CD4-positive, alpha-beta T cell treated with Interleukin-15 for 4 hours (primary cell): ENCODE measurements at regions not wholly inside any gene's neighbourhood (a gene's known extent, or its start where the extent isn't known, plus 50 kb on each side); places are given as distances from the start of the nearest gene placed in this dataset.
"Not testable (repeated sequence)": the region's sequence is repeated elsewhere in the genome, so short reads cannot be mapped to it uniquely, and the experiment has no call there.

Experiments
- DNase-seq: peaks from one replicate; pipeline ENCODE4 v3.0.0-alpha.2; 2020; ENCODE audit warnings: low spot score

DNA sequence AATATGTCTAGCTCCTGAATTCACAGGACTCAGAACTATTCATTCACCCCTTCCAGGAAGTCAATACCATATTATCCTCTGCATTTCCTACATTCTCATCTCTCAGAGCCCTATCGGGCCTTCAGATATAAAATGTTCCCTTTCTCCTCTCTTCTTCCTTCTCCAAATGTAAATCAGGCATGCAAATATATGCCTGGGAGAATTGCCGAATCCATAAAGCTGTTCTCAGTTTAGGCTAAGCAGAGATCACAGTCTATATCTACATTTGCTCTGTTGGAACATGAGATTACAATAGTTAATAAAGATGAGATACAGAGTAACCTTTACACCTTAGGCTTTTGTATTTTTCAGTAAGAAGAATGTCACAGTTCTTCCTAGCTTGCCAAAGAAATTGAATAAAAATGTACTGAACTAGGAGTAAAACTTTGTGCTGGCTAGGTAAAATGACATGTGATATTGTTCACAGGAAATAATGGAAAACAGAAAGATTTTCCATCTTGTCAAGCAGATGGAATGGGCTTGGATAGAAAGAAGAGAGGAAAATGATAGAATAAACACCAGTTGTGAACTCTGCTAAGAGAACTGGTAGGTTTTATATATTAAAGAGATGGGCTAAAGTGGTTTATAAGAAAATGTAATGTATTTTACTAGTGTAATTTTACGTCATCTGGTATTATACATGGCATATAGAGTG lies 161.5 kb downstream of the NRIP1 start:
- no peak for DNase-seq

- DNase-seq: no peak
These were observed 163.3 kb downstream of the NRIP1 start for GRCh38 chr21:14901482-14901958.

DNA sequence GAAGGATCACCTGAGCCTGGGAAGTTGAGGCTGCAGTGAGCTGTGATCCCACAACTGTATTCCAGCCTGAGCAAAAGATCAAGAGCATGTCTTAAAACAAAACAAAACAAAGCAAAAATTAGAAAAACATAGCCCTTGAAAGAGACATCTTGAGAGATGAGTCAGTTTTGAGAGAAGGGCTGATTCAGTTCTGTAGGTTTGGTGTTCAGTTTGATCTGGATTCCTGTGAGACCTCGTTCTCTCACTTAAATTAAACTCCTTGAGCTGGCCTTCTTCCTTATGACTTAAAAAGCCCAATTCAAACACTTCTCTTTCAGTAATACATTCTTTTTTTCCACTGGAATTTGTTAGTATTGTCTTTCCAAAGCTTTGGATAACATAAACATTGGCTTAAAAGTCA lies 164.2 kb downstream of the NRIP1 start:
- no peak for DNase-seq

GRCh38 chr21:14900058-14900457 lies 164.7 kb downstream of the NRIP1 start:
- DNase-seq: no peak

DNA sequence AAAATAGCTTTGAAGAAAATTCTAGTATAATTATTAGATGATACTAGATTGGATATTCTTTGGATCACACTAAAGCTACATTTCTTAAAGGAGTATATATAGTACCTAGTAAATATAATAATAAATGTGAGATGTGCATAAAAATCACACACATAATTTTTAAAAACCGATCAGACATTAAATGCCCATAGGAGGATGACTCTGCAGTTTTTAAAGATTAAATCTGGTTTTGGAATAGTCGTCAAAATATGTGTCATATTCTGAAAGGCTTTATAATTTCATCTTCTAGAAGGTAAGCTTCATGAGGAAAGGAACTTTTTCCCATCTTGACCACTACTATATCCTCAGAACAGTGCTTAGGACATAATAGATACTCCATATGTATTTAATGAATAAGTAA lies 169.0 kb downstream of the NRIP1 start:
- DNase-seq: no peak

DNA sequence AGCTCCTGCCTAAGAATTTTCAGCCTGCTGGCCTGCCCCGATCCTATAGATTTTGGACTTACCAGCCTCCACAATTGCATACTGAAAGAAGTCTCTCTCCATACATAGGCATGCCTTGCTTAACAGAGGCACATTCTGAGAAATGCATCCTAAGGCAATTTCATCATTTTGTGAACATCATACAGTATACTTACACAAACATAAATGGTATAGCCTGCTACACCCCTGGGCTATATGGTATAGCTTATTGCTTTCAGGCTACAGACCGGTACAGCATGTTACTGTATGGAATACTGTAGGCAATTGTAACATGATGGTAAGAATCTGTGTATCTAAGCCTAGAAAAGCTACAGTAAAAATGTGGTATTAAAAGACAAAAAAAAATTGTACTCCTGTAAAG lies 174.7 kb downstream of the NRIP1 start:
- DNase-seq: no peak

- no peak for DNase-seq
These were observed 175.6 kb downstream of the NRIP1 start for GRCh38 chr21:14889080-14889810.

DNA sequence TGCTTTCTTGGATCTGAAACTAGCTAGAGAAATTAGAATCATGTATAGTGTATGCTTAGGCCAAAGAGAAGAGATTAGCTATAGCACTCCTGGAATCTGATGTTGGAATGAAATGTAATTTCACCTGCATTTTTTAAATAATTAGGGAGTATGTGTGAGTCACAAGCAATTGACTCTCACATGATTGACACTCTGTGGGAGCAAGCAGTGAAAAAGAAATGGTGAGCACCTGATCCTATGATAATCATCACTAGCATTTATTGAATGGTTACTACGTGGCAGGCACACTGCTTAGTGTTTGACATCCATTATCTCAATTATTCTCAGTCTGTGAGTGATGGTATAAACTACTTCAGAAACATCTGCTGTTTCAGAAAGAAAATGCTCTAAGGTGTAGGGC lies 176.6 kb downstream of the NRIP1 start:
- no peak for DNase-seq

DNA sequence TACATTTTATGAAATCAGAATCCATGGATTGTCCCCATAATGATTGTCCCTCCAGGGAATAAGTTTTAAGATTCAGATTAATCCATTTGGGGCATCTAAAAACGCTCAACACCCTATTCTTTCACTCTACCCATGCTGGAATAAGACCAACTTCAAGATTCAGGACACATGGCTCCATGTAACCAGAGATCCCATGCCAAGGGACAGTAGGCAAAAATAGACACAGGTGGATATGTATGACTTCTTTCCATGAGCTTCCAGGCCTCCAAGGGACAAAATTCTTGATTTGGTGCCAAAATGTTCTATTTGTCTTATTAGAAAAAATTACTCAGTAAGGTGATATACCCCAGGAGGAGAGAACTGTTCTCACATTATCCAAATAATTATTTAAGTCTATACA lies 178.8 kb downstream of the NRIP1 start:
- no peak for DNase-seq

DNA sequence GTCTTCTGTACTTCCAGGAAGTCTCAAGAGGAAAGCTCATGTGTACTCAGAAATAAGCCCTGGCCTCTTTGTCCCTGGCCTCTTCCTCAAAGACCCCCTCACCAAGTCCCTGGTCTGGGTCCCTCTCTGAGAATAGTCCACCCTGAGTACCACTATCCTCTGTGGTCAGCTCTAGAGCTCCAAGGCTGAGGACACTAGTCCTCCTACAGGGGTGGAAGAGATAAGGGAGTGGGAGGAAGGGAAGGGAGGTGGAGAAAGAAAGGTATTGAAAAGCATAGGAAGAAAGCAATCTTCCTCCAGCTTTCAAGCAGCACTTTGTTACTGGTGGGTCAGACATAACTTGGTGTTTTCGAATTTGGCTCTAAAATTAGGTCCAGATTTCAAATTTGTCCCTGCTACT lies 181.4 kb downstream of the NRIP1 start:
- no peak for DNase-seq

GRCh38 chr21:14882545-14882944 lies 182.3 kb downstream of the NRIP1 start:
- DNase-seq: not testable (repeated sequence)

DNA sequence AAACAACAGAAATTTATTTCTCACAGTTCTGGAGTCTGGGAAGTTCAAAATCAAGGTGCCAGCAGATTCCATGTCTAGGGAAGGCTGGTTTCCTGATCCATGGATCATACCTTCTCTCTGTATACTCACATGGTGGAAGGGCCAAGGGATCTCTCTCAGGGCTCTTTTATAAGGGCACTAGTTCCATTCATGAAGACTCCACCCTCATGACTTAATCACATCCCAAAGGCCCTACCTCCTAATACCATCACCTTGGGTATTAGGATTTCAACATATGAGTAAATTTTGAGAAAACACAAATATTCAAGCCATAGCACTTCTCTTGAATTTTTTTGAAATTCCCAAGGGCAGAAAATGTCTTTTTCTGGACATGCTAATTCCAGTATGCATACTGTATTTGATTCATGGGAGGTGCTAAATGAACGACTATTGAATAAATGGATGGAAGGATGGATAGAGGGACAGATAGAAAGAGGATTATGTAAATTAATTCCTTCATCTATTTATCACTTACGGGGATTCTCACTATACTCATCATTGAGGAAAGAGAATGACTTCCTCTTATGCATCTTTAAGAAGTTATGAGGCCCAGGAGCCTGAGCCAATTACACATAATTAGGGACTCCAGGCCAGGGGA lies 182.8 kb downstream of the NRIP1 start:
- no peak for DNase-seq

GRCh38 chr21:14880922-14881321 lies 183.9 kb downstream of the NRIP1 start:
- no peak for DNase-seq

DNA sequence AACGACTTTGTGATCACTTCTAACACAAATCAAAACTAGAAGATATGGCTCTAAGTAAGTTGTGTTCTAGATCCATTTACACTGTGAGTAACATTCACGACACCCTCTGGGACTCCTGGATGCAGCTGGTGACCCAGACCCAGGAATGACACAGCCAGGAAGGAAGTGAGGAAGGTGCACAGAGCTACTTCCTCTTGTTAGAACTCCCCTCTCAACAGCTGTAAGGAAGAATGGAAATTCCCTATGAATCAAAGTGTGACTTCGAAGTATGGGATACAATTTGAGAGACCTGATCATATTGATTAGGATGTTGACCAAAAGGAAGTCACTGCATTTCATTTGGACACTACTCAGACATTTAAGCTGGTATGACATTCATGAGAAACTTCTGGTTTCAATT lies 185.3 kb downstream of the NRIP1 start:
- DNase-seq: no peak

GRCh38 chr21:14878971-14879370 lies 185.8 kb downstream of the NRIP1 start:
- no peak for DNase-seq

- DNase-seq: no peak
These were observed 187.1 kb downstream of the NRIP1 start for GRCh38 chr21:14877581-14878228.

DNA sequence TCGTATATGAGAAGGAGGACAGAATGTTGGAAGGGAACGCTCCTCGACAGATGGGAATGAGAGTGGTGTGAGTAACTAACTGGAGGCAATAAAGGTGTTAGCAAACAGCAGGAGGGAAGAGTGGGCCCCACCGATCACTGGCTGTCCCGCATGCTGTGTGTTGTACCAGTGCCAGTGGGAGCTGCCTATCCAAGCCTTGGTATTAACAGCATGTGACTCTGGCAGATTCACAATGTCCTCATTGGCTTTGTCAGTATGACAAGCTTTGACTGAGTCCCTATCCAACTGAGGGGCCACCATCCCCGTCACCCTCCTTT lies 188.3 kb downstream of the NRIP1 start:
- no peak for DNase-seq

DNA sequence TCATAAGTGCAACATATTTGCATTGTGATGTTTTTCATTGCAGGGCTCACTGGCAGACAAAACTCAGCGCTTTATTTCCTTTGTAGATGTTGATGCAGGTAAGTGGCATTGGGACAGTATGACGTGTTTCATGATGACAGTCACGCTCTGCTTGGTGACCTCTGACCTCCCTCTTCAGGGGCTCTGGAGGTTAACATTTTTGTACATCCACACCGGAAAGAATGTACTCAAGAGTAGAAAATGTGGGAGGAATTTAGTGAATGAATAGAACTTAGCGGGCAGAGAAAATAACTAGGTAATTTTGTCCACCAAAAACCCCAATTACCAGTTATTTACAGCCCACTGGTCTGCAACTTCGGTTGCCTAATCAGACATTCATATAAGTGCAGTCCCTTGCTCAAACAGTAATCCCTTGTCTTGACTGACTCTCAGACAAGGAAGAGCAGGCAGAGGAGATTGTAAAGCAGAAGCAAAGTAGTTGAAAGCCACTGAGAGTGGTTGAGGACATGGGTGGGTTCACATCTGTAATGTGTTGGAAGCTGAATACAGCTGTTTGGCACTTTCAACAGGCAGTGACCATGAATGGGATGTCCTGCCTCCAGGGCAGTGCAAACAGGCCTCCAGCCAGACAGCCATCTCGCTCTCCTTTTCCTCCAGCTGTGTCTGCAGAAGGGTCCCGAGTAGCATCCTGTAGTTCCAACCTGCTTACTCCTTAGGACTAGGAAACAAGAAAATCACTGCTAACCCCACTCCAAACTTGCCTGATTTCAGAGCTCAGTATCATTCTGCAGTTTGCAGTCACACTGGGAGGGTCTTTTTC lies 188.9 kb downstream of the NRIP1 start:
- DNase-seq: no peak

DNA sequence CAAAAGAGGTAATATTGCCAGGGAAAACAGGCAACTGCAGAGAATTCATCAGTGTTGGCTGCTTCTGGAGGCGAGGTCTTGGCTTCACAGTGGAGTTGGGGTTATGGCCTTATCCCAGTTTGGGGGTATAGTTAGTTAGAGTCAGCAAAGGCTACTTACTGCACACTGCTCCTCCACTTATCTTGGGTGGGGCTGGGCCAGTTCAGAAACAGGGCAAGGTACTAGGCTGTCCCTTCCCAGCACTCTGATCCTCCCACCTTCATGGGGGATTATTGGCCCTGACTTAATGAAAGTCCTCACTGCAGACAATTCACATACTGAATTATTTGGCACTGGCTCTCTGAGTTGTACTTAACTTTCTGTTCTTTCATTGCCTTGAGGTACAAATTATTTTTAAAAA lies 189.6 kb downstream of the NRIP1 start:
- no peak for DNase-seq

- DNase-seq: no peak
These were observed 190.4 kb downstream of the NRIP1 start for GRCh38 chr21:14874379-14874778.

DNA sequence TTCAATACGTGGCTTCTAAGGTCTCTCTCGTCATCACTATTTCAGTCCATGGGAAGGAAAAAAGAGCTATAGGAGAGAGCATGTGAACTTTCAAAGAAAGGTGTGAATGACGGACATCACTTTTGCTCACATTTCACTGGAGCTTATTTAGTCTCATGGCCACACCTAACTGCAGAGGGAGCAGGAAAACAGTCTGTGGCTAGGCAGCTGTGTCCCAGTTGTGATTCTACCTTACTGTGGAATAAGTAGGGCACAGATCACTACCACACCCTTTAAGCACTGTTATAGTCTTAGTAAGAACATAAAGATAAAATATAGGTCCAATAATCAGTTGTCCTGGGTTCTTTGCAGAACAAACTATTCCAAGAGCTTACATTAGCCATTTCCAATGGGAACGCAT lies 192.9 kb downstream of the NRIP1 start:
- no peak for DNase-seq

DNA sequence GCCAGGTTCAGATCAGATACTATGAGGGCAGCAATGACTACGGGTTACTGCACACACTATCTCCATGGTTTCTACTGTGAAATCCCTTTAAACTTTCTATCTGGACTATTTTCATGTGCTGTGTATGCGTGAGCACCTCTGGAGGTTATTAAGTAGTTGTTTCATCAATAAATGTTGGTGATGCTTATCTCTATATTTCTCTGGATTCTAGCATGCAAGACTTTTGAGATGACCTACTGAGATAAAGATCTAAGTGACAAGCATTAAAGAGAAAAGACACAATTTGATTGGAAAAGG lies 194.0 kb downstream of the NRIP1 start:
- DNase-seq: no peak
